ENCODE measurements at regions not wholly inside any gene's neighbourhood (a gene's known extent, or its start where the extent isn't known, plus 50 kb on each side); places are given as distances from the start of the nearest gene placed in this dataset.

GRCh38 chr21:23455676-23456075, 2151.6 kb downstream of the MRPL39 start:
- TF ChIP-seq POLR2AphosphoS5 (IDR thresholded peaks at IDR 0.05) (no peak), CTCF (IDR thresholded peaks at IDR 0.05) (no peak), EP300 (IDR thresholded peaks at IDR 0.05) (no peak), POLR2A (IDR thresholded peaks at IDR 0.05) (no peak)
